GM12872 (cell line): ENCODE measurements at regions not wholly inside any gene's neighbourhood (a gene's known extent, or its start where the extent isn't known, plus 50 kb on each side); places are given as distances from the start of the nearest gene placed in this dataset.

Experiments used
- CTCF ChIP-seq: IDR thresholded peaks from 3 replicates; pipeline ENCODE4 v1.5.1; 2011; ENCODE audit warnings: low read depth, mild to moderate bottlenecking, low read length, moderate library complexity; ENCODE audit not compliant: insufficient read depth

GRCh38 chrX:97849951-97850350, 966.2 kb downstream of the RPA4 start:
- TF ChIP-seq CTCF: no peak

GRCh38 chrX:97850911-97851310, 967.2 kb downstream of the RPA4 start:
- no peak for TF ChIP-seq CTCF

GRCh38 chrX:97854086-97854485, 970.4 kb downstream of the RPA4 start:
- no peak for TF ChIP-seq CTCF

- no peak for TF ChIP-seq CTCF
These were observed 974.9 kb downstream of the RPA4 start for GRCh38 chrX:97858592-97858991.

- TF ChIP-seq CTCF: no peak
These were observed 976.5 kb downstream of the RPA4 start for GRCh38 chrX:97860226-97860625.

- TF ChIP-seq CTCF: no peak
These were observed 979.6 kb downstream of the RPA4 start for GRCh38 chrX:97863261-97863660.

- no peak for TF ChIP-seq CTCF
These were observed 983.6 kb downstream of the RPA4 start for GRCh38 chrX:97867266-97867665.
